GM19025 (cell line): ENCODE measurements at regions not wholly inside any gene's neighbourhood (a gene's known extent, or its start where the extent isn't known, plus 50 kb on each side); places are given as distances from the start of the nearest gene placed in this dataset.
"Not testable (repeated sequence)": the region's sequence is repeated elsewhere in the genome, so short reads cannot be mapped to it uniquely, and the experiment has no call there.

Experiments used
- ATAC-seq: cut with Tn5 transposase; IDR thresholded peaks from one replicate; pipeline ENCODE4 v1.9.1; 2021; ENCODE audit warnings: mild to moderate bottlenecking, low read depth, moderate library complexity; ENCODE audit not compliant: unreplicated experiment

DNA sequence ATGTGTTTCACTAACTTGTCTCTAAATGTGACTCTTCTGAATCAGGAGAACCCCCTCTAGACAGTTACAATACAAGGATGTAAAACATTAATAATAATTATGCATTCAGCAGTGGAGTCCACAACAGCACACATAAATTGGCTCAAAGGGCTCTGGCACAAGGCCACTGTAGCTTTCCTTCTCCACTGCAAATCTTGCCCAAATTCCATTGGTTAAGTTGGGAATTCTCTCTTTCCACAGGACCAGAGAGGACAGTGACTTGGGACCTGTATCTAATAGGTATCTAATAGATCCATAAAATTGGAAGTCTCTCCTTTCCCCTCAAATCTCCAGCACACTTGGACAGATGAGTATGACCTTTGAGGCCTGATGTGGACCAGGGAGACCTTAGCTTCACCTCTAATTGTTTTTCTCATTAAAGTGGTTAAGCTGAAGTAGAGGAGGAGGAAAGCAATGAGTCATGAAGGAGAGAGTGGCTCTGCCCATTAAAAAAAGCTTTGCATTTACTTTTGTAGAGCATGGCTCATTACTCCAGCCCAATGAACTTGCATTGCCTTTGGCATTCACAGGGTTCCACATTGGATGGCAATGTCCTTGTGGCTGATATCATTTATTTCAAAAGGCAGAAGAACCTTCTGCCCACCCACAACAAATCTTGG lies 72.3 kb upstream of the SH3RF1 start:
- ATAC-seq = no peak

DNA sequence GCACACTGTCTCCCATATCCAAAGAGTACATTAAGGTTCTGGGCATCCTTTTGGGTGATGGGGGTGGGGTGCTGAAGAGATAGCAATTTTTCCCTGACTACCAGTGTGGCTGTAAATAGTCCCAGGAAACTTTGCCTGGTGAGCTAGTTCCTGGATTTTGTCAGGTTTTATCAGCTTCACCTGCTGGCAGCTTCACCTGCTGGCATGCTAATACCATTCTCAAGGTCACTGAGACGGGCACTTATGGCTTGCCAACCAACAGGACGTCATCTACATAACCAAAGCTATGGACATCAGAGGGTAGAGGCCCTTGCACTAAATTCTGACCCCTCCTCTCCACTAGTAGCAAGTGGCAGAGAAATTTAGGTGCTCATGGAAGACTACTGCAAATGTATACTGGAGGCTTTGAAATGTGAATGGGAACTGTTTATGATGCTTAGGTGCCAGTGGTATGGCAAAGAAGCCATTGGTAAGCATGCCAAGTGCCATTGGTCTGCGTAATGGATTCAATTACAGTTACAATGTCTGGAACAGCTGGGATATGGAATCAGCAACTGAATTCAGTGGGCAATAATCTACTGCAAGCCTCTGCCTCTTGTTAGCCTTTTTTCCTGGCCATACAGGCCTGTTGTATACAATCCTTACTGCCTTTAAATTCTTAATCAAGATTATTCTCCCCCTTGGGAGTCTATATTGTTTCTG lies 71.6 kb upstream of the SH3RF1 start:
- no peak for ATAC-seq

DNA sequence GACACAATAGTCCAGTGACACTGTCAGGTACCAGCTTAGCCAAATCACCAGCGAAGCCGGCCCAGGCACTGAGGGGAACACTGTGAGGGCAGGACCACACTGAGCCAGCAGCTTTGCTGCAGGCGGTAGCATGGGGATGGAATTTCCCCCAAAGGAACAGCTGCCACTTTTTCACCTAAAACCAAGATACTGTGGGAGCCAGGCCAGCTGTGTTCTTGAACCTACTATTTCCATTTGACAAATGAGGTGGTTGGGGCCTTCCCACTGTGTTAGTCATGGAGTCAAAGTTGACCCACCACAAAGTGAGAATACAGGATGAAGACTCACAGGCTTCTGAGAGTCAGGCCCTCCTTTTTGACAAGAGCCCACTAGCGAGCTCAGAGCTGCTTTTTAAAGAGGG lies 70.7 kb upstream of the SH3RF1 start:
- peak; percentile 68 for ATAC-seq

DNA sequence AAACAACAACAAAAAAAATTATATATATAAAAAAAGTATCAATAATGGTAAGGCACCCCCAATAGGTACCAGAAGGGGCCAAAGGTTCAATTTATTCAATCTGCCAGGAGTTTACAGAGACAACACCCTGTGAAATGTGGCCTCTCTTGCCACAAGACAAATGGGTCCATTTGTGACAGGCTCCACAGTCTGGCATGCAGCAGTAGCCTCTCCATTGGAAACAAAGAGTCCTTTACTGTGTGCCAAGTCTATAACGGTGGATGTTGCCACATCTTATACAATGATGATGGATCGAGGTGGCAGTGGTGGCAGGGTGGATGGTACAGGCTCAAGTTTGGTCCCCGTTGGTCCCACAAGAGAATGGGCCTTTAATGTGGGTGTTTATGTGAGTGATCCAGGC lies 70.1 kb upstream of the SH3RF1 start:
- no peak for ATAC-seq

DNA sequence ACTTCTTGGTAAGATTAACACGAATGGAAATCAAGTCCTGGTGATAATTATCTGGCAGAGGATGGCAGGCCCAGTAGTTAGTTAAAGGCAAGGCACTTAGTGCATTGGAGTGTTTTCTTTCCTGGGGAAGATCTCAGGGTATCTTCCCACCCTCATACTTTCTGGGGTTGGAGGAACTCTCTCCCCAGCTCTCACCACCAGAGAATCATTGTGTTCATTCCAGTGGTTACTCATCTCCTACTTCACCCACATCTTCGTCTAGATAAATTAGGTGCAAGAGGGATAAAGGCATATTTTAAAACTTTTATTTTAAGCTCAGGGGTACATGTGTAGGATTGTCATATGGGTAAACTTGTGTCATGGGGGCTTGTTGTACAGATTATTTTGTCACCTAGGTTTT lies 67.5 kb upstream of the SH3RF1 start:
- ATAC-seq = no peak

DNA sequence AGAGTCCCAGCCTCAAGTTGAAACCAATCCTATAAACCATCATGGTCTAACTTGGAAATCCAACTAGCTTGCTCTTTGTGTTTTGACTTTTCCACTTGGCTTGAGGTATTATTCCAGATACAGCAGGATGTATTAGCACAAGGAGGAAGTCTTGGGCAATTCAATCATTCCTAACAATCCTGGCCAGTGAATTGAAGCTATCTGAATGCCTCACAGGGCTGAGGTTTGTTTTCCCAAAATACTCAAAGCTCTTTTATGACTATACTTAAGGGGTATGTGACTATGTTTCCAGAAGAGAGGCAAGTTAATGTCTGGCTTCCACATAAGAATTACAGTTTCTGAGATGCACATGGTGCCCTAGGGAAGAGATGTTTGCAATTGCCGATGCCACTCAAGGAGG lies 66.8 kb upstream of the SH3RF1 start:
- ATAC-seq = no peak

DNA sequence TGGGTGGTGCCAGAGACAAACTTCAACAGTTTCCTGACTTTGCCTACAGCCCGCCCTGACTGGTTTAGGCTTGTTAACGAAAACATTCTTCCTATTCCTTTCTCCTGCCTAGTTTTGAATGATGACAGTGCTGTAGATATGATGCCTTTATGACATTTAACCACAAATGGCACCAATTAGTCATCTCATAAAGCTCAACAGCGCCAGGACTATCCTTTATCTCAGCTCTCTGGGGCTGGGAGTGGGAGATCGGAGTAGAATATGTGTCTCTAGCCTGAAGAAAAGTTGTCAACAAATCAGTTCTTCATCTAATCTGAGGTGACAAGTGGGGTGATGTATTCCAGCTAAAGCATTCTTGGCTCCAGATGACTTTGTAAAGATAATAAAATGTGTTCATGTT lies 64.6 kb upstream of the SH3RF1 start:
- no peak for ATAC-seq

DNA sequence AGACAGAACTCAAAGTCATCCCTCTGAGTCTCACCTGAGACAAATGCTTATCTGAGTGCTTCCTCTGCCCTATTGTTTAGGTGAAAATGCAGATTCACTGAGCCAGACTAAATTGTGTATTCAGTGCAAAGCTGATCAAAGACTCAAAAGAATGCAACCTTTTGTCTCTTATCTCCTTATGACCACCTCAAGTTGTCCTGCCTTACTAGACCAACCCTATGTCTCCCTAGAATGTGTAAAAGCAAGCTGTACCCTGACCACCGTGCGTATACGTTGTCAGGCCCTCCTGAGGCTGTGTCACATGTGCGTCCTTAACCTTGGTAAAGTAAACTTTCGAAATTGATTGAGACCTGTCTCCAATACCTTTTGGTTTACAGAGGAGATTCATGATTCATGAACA lies 63.6 kb upstream of the SH3RF1 start:
- no peak for ATAC-seq

DNA sequence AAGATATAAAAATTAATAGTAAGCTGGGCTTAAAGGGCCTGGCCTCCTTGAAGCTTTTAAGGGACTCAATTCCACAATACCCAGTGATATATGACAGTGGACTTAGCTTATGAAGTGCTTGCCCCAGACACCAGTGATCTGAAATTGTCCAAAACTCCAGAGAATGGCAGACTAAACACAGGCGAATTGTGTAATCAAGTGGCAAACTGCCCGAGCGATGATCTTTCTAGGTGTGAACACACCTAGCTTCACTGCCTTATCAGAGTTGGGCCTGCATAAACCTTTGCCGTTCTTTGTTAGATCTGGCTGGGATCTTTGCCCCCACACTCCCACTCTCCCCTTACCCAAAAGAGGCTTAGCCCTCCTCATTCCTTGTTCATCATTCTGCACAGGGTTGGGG lies 62.5 kb upstream of the SH3RF1 start:
- no peak for ATAC-seq

DNA sequence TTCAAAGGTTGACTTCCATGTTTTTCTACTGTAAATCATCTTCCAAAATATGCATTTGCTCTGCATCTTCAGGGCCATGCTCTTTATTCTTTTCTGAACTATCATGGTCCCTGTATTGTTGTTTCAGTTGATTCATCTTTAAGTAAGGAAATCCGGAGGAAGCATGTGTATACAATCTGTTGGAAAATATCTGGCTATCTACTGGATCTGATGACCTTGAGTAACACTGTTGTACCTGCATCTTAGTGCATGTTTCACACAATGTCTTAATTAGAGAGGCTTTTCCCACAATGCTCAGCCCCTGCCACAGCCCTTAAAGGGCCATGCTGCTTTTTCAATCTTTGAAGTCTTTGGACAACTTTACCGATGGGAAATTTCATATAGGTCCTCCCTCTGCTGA lies 61.8 kb upstream of the SH3RF1 start:
- ATAC-seq = no peak

DNA sequence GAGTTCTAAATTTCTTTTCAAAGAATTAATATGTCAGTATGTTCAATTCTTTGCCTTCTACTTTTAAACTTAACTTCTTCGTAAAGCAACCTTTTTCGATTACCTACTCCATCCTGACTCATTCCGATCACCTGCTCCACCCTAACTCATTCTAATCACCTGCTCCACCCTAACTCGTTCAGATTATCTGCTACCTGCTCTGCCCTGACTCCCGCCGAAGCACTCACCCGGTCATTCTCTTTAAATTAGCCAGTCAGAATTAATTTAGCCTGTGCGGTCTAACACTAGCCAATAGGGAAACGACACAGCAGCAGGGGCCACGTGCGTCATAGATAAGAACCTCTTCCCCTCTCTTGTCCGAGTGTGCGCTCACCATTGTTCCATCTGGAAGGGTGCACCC lies 60.1 kb upstream of the SH3RF1 start:
- no peak for ATAC-seq

DNA sequence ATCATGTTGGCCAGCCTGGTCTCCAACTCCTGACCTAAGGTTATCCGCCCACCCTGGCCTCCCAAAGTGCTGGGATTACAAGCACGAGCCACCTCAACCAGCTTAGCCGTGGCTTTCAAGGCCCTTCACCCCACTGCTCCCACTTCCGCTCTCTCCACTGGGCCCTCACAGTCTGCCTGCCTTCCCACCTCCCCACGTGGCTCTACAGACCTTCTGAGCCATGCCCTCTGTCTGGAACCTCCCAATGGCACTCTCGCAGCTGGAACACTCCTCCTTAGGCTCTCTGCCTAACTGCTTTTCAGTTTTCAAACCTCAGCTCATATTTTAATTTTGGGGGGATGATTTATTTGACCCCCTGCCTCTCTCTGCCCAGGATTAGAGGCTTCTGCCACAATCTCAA lies 59.3 kb upstream of the SH3RF1 start:
- ATAC-seq = no peak

DNA sequence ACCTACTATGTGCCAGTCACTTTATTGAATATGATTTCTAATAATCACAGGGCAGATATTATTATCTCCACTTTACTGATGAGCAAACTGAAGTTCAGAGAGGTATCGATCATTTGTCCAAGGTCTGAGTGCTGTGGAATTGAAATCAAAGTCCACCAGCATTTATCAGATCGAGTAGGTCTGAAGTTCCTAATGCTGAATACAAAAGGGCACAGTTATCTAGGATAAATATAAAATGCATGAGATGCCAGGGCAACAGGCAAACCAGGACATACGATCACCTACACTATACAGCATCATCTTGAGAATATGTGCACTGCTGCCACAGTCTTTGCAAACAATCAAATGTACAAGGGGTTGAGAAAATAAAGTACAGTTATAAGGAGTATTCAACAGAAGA lies 57.2 kb upstream of the SH3RF1 start:
- ATAC-seq = no peak

DNA sequence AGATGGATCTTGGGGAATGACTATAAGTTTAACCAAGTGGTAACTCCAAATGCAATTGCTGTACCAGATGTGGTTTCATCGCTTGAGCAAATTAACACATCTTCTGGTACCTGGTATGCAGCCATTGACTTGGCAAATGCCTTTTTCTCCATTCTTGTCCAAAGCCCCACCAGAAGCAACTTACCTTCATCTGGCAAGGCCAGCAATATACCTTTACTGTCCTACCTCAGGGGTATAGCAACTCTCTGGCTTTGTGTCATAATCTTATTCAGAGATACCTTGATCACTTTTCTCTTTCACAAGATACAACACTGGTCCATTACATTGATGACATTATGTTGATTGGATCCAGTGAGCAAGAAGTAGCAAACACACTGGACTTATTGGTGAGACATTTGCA lies 53.2 kb upstream of the SH3RF1 start:
- ATAC-seq = not testable (repeated sequence)

DNA sequence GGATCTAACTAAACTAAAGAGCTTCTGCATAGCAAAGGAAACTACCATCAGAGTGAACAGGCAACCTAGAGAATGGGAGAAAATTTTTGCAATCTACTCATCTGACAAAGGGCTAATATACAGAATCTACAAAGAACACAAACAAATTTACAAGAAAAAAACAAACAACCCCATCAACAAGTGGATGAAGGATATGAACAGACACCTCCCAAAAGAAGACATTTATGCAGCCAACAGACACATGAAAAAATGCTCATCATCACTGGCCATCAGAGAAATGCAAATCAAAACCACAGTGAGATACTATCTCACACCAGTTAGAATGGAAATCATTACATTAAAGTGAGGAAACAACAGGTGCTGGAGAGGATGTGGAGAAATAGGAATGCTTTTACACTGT lies 52.1 kb upstream of the SH3RF1 start:
- not testable (repeated sequence) for ATAC-seq
